DND-41 (cell line): ENCODE measurements at regions not wholly inside any gene's neighbourhood (a gene's known extent, or its start where the extent isn't known, plus 50 kb on each side); places are given as distances from the start of the nearest gene placed in this dataset.
"Not testable (repeated sequence)": the region's sequence is repeated elsewhere in the genome, so short reads cannot be mapped to it uniquely, and the experiment has no call there.

ENCODE experiments used
- ATAC-seq: fragments of 200-7000 bp; cut with Tn5 transposase; 3 replicates; pipeline ENCODE4 v1.9.1; 2021; ENCODE audit warnings: low read depth; ENCODE audit not compliant: insufficient read depth
- DNase-seq: peaks from one replicate; pipeline ENCODE4 v3.0.0-alpha.2; 2020
- H2AFZ ChIP-seq: 2 replicates; pipeline ENCODE4 v1.6.0; 2012; ENCODE audit warnings: low read depth, low read length
- H3K27ac ChIP-seq: 2 replicates; pipeline ENCODE4 v1.5.1; 2012; ENCODE audit warnings: low read length, inconsistent platforms
- H3K27me3 ChIP-seq: fragments of 200-600 bp; sonication (generic); 2 replicates; pipeline ENCODE4 v1.6.0; 2012; ENCODE audit warnings: low read length, mild to moderate bottlenecking, inconsistent platforms; ENCODE audit not compliant: insufficient read depth, poor library complexity
- H3K36me3 ChIP-seq: 2 replicates; pipeline ENCODE4 v1.5.1; 2012; ENCODE audit warnings: low read length, inconsistent platforms; ENCODE audit not compliant: insufficient read depth
- H3K4me1 ChIP-seq: 2 replicates; pipeline ENCODE4 v1.5.1; 2012; ENCODE audit warnings: mild to moderate bottlenecking, low read length; ENCODE audit not compliant: insufficient read depth
- H3K4me2 ChIP-seq: 2 replicates; pipeline ENCODE4 v1.6.0; 2012; ENCODE audit warnings: mild to moderate bottlenecking, moderate library complexity, low read length, inconsistent platforms; ENCODE audit not compliant: insufficient read depth
- H3K4me3 ChIP-seq, 2 experiments: fragments of 200-600 bp in 1 of 2; shearing (Covaris generic) in 1 of 2; 2 replicates each; pipeline ENCODE4 v1.5.1; 2012 to 2016; ENCODE audit warnings: inconsistent platforms in 2 of 2, low read length in 2 of 2, mild to moderate bottlenecking in 2 of 2, low read depth in 1 of 2, moderate library complexity in 1 of 2
- H3K79me2 ChIP-seq: 2 replicates; pipeline ENCODE4 v1.6.0; 2012; ENCODE audit warnings: low read length, inconsistent platforms; ENCODE audit not compliant: insufficient read depth
- H3K9ac ChIP-seq: 2 replicates; pipeline ENCODE4 v1.6.0; 2012; ENCODE audit warnings: low read depth, mild to moderate bottlenecking, inconsistent platforms, low read length, moderate library complexity
- H3K9me3 ChIP-seq: 2 replicates; pipeline ENCODE4 v1.5.1; 2012; ENCODE audit warnings: low read length, moderate library complexity, mild to moderate bottlenecking, inconsistent platforms; ENCODE audit not compliant: insufficient read depth, severe bottlenecking
- H4K20me1 ChIP-seq: 2 replicates; pipeline ENCODE4 v1.6.0; 2012; ENCODE audit warnings: low read length; ENCODE audit not compliant: insufficient read depth
- EZH2 ChIP-seq: IDR thresholded peaks from 3 replicates; pipeline ENCODE4 v1.6.1; 2012; ENCODE audit warnings: borderline replicate concordance, low read depth, mild to moderate bottlenecking, moderate library complexity, low read length, inconsistent platforms; ENCODE audit not compliant: severe bottlenecking
- TF ChIP-seq, protein P1 (sequence below): IDR thresholded peaks from 2 replicates; pipeline ENCODE4 v1.5.1; 2012; ENCODE audit warnings: borderline replicate concordance, low read length, moderate library complexity, mild to moderate bottlenecking; ENCODE audit not compliant: poor library complexity, severe bottlenecking; ENCODE audit errors: extremely low read depth

DNA sequence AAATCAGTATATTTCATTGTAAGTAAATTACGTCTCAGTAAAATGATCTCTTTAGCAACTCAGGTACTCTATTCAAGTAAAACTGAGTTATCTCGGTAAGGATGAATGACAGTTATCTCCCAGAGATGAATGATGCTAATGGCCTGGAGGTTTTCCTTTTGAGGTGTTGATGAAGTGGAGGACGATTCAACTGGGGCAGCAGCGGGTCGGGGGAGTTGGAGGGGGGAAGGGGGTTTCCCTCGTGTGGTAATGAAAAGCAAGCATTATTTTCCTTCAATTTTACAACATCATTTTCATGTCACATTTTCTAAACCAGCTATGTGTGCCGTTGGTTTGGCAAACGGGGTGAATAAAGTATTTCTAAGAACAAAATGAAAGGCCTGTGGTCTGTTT is 92.4 kb upstream of the ATXN3L start:
- no peak for DNase-seq
- no peak overlapping the region for H3K4me3 ChIP-seq
- no peak overlapping the region for H3K9ac ChIP-seq
- no peaks in the 10 kb centered on the region for H3K27me3 ChIP-seq
- H2AFZ ChIP-seq: no peak overlapping the region
- H3K4me1 ChIP-seq: no peaks in the 10 kb centered on the region
- TF ChIP-seq, protein P1, sequence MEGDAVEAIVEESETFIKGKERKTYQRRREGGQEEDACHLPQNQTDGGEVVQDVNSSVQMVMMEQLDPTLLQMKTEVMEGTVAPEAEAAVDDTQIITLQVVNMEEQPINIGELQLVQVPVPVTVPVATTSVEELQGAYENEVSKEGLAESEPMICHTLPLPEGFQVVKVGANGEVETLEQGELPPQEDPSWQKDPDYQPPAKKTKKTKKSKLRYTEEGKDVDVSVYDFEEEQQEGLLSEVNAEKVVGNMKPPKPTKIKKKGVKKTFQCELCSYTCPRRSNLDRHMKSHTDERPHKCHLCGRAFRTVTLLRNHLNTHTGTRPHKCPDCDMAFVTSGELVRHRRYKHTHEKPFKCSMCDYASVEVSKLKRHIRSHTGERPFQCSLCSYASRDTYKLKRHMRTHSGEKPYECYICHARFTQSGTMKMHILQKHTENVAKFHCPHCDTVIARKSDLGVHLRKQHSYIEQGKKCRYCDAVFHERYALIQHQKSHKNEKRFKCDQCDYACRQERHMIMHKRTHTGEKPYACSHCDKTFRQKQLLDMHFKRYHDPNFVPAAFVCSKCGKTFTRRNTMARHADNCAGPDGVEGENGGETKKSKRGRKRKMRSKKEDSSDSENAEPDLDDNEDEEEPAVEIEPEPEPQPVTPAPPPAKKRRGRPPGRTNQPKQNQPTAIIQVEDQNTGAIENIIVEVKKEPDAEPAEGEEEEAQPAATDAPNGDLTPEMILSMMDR: no peak
- H3K36me3 ChIP-seq: no peaks in the 10 kb centered on the region
- no peak for ATAC-seq
- H3K79me2 ChIP-seq: no peaks in the 10 kb centered on the region
- H4K20me1 ChIP-seq: no peaks in the 10 kb centered on the region
- H3K9me3 ChIP-seq: no peaks in the 10 kb centered on the region
- H3K4me2 ChIP-seq: no peak overlapping the region
- H3K27ac ChIP-seq: no peak overlapping the region

- no peaks in the 10 kb centered on the region for H3K79me2 ChIP-seq
- H3K4me1 ChIP-seq: no peaks in the 10 kb centered on the region
- H3K4me3 ChIP-seq: no peak overlapping the region
- no peaks in the 10 kb centered on the region for H3K36me3 ChIP-seq
- H3K27me3 ChIP-seq: no peaks in the 10 kb centered on the region
- DNase-seq: no peak
- H3K9ac ChIP-seq: no peak overlapping the region
- ATAC-seq: no peak
- H4K20me1 ChIP-seq: no peaks in the 10 kb centered on the region
- no peak for TF ChIP-seq EZH2
- TF ChIP-seq, protein P1: no peak
- H3K27ac ChIP-seq: no peak overlapping the region
- no peak overlapping the region for H3K4me2 ChIP-seq
- H2AFZ ChIP-seq: no peak overlapping the region
- H3K9me3 ChIP-seq: no peaks in the 10 kb centered on the region
Observed at GRCh38 chrX:13411496-13412207, 91.8 kb upstream of the ATXN3L start.

GRCh38 chrX:13408599-13408998 is 88.7 kb upstream of the ATXN3L start:
- H3K4me1 ChIP-seq, H2AFZ ChIP-seq, H3K4me3 ChIP-seq, H3K9ac ChIP-seq, H3K36me3 ChIP-seq, H3K9me3 ChIP-seq, H3K4me2 ChIP-seq, H3K27me3 ChIP-seq, H3K79me2 ChIP-seq, ATAC-seq, H4K20me1 ChIP-seq, DNase-seq, H3K27ac ChIP-seq: not testable (repeated sequence)

- not testable (repeated sequence) for H3K79me2 ChIP-seq, H3K27me3 ChIP-seq, H3K4me3 ChIP-seq, H3K36me3 ChIP-seq, ATAC-seq, DNase-seq, H3K27ac ChIP-seq, H2AFZ ChIP-seq, H4K20me1 ChIP-seq, H3K9me3 ChIP-seq, H3K4me1 ChIP-seq, H3K9ac ChIP-seq, H3K4me2 ChIP-seq
Observed at GRCh38 chrX:13404777-13405176, 84.9 kb upstream of the ATXN3L start.
